ENCODE measurements at regions not wholly inside any gene's neighbourhood (a gene's known extent, or its start where the extent isn't known, plus 50 kb on each side); places are given as distances from the start of the nearest gene placed in this dataset.

DNA sequence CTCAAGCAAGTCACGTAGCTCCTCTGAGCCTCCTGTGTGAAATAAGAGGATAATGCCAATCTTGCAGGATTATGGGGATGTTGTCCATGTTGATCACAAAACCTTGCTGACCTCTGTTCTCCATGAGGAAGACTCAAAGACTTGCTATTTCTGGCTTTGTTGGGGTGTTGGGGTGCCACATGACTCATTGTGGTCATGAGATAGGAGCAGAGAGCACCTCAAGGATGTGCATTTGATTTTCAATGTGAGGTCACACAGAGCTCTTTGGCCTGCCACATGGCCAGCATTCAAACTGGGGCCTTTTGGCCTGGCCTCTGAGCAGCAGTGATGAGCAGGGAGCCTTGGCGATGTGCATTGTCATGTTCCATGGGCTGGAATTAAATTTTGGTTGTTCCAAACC lies 380.3 kb downstream of the GADD45G start:
- peaks cover 7% of the 10 kb centered on the region for H3K9me3 Mint-ChIP-seq
- H3K27ac Mint-ChIP-seq, result peak overlapping the region; percentile 98
- DNase-seq, result no peak
- peaks cover 61% of the 10 kb centered on the region for H3K4me1 Mint-ChIP-seq (ENCODE audit: low read depth)
- H3K27me3 Mint-ChIP-seq, result peaks cover 30% of the 10 kb centered on the region
- H3K36me3 Mint-ChIP-seq (ENCODE audit: low read depth), result no peaks in the 10 kb centered on the region
- no peak overlapping the region for H3K4me3 Mint-ChIP-seq

DNA sequence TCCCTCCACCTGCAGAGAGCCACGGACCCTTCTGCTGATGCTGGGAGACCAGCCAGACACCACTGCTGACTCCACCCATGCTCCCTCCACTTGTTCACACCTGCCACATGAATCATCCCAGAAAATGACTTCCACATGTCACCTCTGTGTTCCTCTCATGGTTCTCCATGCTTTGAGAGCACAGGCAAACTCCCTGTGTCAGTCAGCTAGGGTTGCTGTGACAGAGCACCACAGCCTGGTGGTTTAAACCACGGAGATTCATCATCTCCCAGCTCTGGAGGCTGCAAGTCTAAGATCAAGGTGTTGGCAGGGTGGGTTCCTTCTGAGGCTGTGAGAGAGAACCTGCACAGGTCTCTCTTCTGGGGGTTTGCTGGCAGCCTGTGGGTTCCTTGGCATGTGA lies 381.4 kb downstream of the GADD45G start:
- H3K9me3 Mint-ChIP-seq, result peaks cover 7% of the 10 kb centered on the region
- H3K36me3 Mint-ChIP-seq (ENCODE audit: low read depth), result no peaks in the 10 kb centered on the region

GRCh38 chr9:89988458-89988857 lies 383.6 kb downstream of the GADD45G start:
- peaks cover 4% of the 10 kb centered on the region for H3K9me3 Mint-ChIP-seq
- H3K4me3 Mint-ChIP-seq, result no peak overlapping the region
- no peak for DNase-seq
- H3K27me3 Mint-ChIP-seq, result peaks cover 11% of the 10 kb centered on the region
- H3K36me3 Mint-ChIP-seq (ENCODE audit: low read depth), result no peaks in the 10 kb centered on the region
- H3K4me1 Mint-ChIP-seq (ENCODE audit: low read depth), result peaks cover 45% of the 10 kb centered on the region
- H3K27ac Mint-ChIP-seq, result no peak overlapping the region

More for the DNA sequence above, 381.4 kb downstream of the GADD45G start:
- Mint-ChIP-seq H3K27me3 (peaks cover 20% of the 10 kb centered on the region), H3K4me3 (no peak overlapping the region), H3K4me1 (ENCODE audit: low read depth) (peaks cover 61% of the 10 kb centered on the region), H3K27ac (peak overlapping the region; percentile 53)
- DNase-seq, result no peak

DNA sequence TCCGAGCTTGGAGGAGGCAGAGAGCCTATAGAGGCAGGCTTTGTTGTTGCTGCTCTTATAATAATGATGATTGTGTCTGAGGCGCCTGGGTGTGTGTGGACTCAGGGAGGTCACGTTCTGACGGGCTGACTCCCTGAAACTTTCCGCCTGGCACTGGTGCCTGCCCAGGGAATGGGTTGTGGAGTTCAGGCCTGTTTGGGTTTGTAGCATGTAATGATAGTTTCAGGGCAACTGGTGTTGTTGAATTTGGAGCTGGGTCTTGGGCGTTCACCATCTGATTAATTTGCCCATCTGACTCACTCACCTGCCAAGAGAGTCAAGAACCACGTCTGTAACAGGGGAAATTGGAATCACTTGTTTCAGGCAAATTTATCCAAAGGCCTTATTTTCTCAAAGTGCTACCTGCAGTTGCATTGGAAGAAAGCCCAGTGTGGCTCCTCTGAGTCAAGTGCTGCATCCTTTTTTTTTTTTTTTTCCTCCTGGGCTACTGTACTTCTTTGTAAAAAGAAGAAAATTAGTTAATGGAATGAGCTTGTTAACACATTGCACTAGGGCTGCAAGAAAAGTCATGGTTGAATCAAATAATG lies 386.5 kb downstream of the GADD45G start:
- H3K27ac Mint-ChIP-seq, result no peak overlapping the region

GRCh38 chr9:89992326-89993198 lies 387.8 kb downstream of the GADD45G start:
- no peak for DNase-seq
- no peaks in the 10 kb centered on the region for H3K9me3 Mint-ChIP-seq
- H3K4me1 Mint-ChIP-seq (ENCODE audit: low read depth), result peaks cover 15% of the 10 kb centered on the region
- H3K4me3 Mint-ChIP-seq, result no peak overlapping the region
- no peak overlapping the region for H3K27ac Mint-ChIP-seq
- H3K27me3 Mint-ChIP-seq, result peaks cover 6% of the 10 kb centered on the region
- H3K36me3 Mint-ChIP-seq (ENCODE audit: low read depth), result no peaks in the 10 kb centered on the region

More for the DNA sequence above, 386.5 kb downstream of the GADD45G start:
- no peaks in the 10 kb centered on the region for H3K9me3 Mint-ChIP-seq
- peaks cover 11% of the 10 kb centered on the region for H3K27me3 Mint-ChIP-seq
- no peaks in the 10 kb centered on the region for H3K36me3 Mint-ChIP-seq (ENCODE audit: low read depth)
- H3K4me1 Mint-ChIP-seq (ENCODE audit: low read depth), result peaks cover 16% of the 10 kb centered on the region
- no peak for DNase-seq
- no peak overlapping the region for H3K4me3 Mint-ChIP-seq

DNA sequence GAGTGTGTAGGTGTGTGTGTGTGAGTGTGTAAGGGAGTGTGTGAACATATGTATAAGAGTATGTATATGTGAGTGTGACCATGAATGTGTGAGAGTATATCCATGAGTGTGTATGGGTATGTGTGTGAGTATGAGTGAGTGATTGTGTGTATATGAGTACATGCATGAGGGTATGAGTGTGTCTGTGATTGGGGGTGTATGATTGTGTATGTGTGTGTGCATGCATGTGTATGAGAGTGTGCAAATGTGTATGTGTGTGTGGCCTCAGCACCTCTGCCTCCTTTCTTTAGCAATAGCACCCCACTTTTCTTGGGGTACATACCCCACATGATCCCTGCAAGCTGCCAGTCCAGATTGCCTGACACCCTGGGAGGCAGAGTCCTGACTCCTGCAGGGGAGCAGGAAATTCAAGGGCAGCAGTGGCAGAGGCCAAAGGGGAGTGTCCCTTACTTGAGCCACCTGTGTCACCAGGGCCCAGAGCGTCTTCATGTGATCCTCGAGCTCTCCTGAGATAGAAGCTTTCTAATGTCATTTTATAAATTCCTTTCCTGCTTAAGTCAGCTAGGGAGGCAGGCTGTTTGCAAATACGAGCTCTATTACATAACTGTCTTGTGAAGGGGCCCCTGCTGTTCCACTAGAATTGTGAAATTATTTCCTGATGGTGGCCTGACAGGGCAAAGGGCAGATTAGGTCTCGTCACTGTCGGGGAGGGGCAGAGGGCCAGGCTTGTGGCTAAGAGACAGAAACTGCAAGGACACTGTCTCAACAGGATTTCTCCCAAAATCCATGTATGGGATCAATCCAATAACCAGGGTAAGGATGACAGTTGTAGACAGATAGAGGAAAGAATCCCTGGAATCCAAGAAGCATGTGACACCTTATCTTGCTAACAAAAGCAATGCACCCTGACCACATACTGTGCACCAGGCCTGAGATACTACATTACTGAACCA lies 389.1 kb downstream of the GADD45G start:
- no peak for DNase-seq
- no peak overlapping the region for H3K27ac Mint-ChIP-seq
- no peaks in the 10 kb centered on the region for H3K27me3 Mint-ChIP-seq
- H3K4me3 Mint-ChIP-seq, result no peak overlapping the region
- no peaks in the 10 kb centered on the region for H3K9me3 Mint-ChIP-seq
- H3K4me1 Mint-ChIP-seq (ENCODE audit: low read depth), result peaks cover 13% of the 10 kb centered on the region
- no peaks in the 10 kb centered on the region for H3K36me3 Mint-ChIP-seq (ENCODE audit: low read depth)

DNA sequence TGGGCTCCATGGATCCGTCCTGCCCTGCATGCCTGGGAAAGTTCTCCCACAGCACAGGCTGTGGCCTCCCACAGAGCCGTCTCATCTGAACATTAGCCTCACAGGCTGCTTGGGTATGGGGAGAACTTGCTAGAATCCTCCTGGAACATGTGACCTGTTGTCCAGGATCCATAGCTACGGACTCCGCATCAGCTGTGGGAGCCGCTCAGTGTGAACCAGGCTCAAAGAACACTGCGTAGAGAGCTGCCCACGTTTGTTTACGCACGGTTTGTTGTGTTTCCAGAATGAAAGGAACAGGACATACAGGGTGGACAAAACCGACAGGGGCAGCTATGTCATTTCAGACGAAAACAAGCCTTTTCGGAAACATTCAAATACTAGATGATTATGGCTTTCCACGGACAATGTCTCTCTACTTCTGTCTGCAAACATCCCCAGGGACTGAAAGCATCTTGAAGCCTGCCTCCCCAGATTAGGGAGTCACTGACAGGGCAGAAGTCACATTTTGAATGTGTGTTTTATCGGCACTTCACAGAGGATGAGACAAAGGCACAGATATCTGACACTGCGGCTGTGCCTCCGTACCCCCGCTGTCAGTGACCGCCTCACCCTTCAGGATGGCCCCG lies 390.3 kb downstream of the GADD45G start:
- H3K4me1 Mint-ChIP-seq (ENCODE audit: low read depth), result peaks cover 22% of the 10 kb centered on the region
- no peak overlapping the region for H3K4me3 Mint-ChIP-seq
- no peaks in the 10 kb centered on the region for H3K36me3 Mint-ChIP-seq (ENCODE audit: low read depth)
- H3K27ac Mint-ChIP-seq, result no peak overlapping the region
- H3K9me3 Mint-ChIP-seq, result no peaks in the 10 kb centered on the region
- no peaks in the 10 kb centered on the region for H3K27me3 Mint-ChIP-seq
- no peak for DNase-seq

- peaks cover 33% of the 10 kb centered on the region for H3K4me1 Mint-ChIP-seq (ENCODE audit: low read depth)
- no peak overlapping the region for H3K4me3 Mint-ChIP-seq
- no peaks in the 10 kb centered on the region for H3K27me3 Mint-ChIP-seq
- no peak overlapping the region for H3K27ac Mint-ChIP-seq
- H3K9me3 Mint-ChIP-seq, result no peaks in the 10 kb centered on the region
- no peak for DNase-seq
- H3K36me3 Mint-ChIP-seq (ENCODE audit: low read depth), result no peaks in the 10 kb centered on the region
Measured at GRCh38 chr9:89996116-89996515, 391.3 kb downstream of the GADD45G start.

DNA sequence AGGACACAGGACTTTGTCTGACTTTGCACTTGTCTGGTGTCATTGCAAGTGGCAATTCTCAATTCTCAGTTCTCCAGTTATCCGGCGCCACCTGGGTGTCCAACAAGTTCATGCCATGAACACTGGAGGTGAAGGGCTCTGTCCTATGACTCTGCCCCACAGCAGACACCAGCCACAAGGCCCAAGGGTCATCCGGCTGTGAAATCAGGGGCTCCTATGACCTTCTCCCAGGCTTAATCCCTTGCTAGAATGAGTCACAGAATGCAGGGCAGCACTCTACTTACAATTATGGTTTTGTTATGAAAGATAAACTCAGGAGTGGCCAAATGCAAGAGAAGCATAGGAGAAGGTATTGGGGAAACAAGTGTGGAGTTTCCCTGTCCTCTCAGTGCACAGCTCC lies 392.0 kb downstream of the GADD45G start:
- Mint-ChIP-seq H3K4me1 (ENCODE audit: low read depth) (peaks cover 33% of the 10 kb centered on the region), H3K9me3 (no peaks in the 10 kb centered on the region), H3K36me3 (ENCODE audit: low read depth) (no peaks in the 10 kb centered on the region), H3K4me3 (no peak overlapping the region), H3K27ac (no peak overlapping the region), H3K27me3 (no peaks in the 10 kb centered on the region)
- DNase-seq, result no peak

GRCh38 chr9:89998633-89999032 lies 393.8 kb downstream of the GADD45G start:
- no peak for DNase-seq
- Mint-ChIP-seq H3K4me1 (ENCODE audit: low read depth) (peaks cover 33% of the 10 kb centered on the region), H3K36me3 (ENCODE audit: low read depth) (no peaks in the 10 kb centered on the region), H3K9me3 (no peaks in the 10 kb centered on the region), H3K4me3 (no peak overlapping the region), H3K27me3 (no peaks in the 10 kb centered on the region), H3K27ac (peak overlapping the region; percentile 92)

GRCh38 chr9:89999176-89999533 lies 394.3 kb downstream of the GADD45G start:
- DNase-seq, result no peak
- H3K4me3 Mint-ChIP-seq, result peak overlapping the region; percentile 66

DNA sequence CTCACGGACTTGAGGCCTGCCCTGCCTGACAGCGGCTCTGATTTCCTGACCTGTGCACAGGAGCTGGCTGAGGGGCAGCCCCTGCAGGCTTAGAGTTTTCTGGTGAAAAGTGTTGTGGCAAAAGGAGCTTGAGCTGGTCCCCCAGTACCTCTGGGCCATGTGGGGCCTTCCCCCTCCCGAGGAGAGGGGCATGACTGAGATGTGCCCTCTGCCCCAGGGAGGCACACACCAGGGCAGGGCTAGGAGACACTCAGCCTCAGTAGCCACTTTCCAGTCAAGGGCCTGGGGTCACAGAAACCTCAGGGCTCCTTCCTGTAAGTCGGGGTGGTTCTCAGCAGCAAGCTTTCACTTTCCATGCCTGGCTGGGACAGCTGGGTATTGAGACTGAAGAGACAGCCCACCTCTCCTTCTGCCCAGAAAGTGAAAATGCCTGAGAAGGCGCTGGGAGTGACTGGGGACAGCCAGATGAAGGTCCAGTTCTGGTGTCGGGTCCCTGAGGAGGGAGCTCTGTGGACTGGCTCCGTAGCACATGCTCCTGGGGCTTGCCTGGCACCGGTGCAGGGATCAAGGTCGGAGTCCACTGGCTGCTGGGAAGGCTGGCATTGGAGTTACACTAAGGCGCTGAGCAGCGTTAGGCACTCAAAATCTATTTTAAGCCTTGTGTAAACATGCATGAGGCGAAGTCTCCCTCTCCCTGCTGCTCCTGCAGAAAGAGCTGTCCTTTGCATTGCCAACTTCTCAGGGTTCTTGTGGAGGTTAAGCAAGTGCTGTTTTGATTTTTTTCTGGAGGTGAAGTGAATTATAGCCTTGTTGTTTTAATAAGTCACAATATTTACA lies 394.9 kb downstream of the GADD45G start:
- Mint-ChIP-seq H3K4me1 (ENCODE audit: low read depth) (peaks cover 33% of the 10 kb centered on the region), H3K27ac (peak overlapping the region; percentile 92), H3K9me3 (no peaks in the 10 kb centered on the region), H3K4me3 (peak overlapping the region; percentile 66), H3K36me3 (ENCODE audit: low read depth) (no peaks in the 10 kb centered on the region), H3K27me3 (no peaks in the 10 kb centered on the region)
- peak; percentile 73 for DNase-seq

More at GRCh38 chr9:89999176-89999533, 394.3 kb downstream of the GADD45G start:
- peak overlapping the region; percentile 92 for H3K27ac Mint-ChIP-seq
- no peaks in the 10 kb centered on the region for H3K9me3 Mint-ChIP-seq
- H3K27me3 Mint-ChIP-seq, result no peaks in the 10 kb centered on the region
- H3K36me3 Mint-ChIP-seq (ENCODE audit: low read depth), result no peaks in the 10 kb centered on the region
- H3K4me1 Mint-ChIP-seq (ENCODE audit: low read depth), result peaks cover 33% of the 10 kb centered on the region

GRCh38 chr9:90000925-90001324 lies 396.1 kb downstream of the GADD45G start:
- H3K4me3 Mint-ChIP-seq, result no peak overlapping the region
- no peak for DNase-seq
- H3K27me3 Mint-ChIP-seq, result peaks cover 3% of the 10 kb centered on the region
- H3K27ac Mint-ChIP-seq, result peak overlapping the region; percentile 31
- H3K4me1 Mint-ChIP-seq (ENCODE audit: low read depth), result peaks cover 33% of the 10 kb centered on the region
- no peaks in the 10 kb centered on the region for H3K36me3 Mint-ChIP-seq (ENCODE audit: low read depth)
- peaks cover 3% of the 10 kb centered on the region for H3K9me3 Mint-ChIP-seq

All from activated T-cell treated with anti-CD3 and anti-CD28 coated beads, Interleukin-2, amount 50 U/mL, for 24 hours (primary cell).